NCI-H460 (cell line): ENCODE measurements at regions not wholly inside any gene's neighbourhood (a gene's known extent, or its start where the extent isn't known, plus 50 kb on each side); places are given as distances from the start of the nearest gene placed in this dataset.
"Not testable (repeated sequence)": the region's sequence is repeated elsewhere in the genome, so short reads cannot be mapped to it uniquely, and the experiment has no call there.

ENCODE experiments used
- DNase-seq: peaks from one replicate; pipeline ENCODE4 v3.0.0-alpha.2; 2016; ENCODE audit warnings: low read depth; ENCODE audit errors: extremely low read depth

DNA sequence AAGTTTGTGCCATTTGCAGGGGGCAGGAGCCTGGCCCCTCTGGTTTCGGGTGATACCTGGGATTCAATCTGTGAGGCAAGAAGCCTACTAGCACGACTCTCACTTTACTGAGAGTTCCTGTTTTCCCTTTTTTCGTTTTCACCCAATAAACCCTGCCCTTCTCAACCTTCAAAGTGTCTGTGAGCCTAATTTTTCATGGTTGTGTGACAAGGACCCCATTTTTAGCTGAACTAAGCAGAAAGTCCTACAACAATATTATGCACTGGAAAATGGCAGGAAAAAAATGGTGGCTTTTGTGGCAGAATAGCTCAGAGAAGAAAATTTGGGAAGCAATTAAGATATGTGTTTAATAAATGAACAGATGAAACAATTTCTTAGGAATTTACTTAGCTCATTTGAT lies 432.1 kb downstream of the C12orf50 start:
- no peak for DNase-seq

DNA sequence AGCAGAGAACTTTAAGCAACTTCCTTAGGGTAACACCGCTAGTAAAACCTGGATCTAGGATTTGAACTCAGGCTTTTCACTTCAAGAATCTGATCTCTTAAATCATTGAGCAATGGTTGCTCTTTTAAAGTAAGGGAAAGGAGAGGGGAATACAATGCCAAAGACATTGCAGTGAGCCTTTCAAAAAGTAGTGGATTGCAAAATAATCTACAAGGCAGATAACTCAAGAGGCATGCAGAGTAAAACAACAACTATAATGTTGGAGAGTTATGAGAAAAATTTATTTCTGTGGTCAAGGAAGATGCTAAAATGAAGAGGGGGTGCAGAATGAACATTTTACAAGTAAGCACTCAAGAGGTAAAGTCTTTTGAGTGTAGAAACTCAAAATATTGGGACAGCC lies 432.6 kb downstream of the C12orf50 start:
- DNase-seq = no peak

DNA sequence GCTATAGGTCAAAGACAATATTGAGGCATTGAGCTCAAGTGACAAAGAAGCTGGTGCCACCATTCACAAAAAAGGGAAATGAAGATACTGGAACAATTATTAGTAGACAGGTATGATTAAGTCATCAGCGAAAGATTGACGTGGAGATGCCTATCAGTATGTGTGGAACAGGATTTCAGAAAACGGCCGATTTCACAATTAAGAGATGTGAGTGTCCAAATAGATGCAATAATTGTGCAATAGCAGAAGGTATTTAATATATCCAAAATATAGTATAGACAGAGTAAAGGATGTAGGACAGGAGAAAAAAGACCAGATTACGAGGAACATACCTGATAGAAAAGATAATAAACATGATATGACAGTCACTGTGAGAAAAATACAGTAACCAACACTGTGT lies 433.1 kb downstream of the C12orf50 start:
- DNase-seq = no peak

DNA sequence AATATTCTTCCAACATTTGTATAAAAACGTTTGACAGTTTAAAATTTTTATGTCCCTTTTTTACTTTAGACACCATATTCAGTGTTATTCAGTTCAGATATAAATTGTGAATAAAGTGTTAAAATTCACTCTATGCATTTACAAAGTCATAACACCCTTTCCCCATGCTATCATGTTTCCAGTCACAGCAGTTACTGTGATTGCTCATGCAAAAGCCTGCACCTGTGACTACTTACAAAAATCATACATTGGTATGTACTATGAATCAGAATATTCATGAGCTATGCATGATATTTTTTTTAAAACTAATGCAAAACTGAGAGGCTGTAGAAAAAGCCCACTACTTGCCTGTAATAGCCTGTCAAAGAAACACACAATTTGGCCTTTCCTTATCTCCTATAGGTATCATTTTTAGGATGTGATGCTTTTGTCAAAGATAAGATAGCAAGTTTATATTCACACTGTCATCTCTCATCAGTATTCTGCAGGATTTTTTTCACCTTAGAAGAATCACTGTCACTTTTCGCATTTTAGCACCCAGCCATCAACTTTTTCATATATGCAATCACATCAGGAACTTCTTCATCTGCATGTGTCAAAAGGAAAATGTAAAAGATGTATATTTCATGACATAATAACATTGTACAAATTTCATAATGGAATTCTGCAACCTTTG lies 443.2 kb downstream of the C12orf50 start:
- no peak for DNase-seq

DNA sequence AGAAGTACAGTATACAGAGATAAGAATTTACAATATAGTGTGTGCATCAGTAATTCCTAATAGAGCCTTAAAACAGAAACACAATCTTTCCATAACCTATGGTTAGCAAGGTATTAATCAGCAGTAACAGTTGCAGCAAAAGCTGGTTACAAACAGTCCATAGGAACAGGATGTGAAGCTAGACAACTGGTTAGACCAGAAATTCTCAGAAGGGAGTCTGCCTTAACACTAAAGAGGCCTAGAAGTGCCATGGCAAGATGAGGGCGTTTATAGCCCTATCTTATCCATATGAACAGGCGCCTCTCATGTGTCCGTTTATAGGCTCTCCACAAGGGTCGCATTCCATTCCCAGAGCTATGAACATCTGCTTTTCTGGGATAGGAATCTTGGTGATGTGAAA lies 450.1 kb downstream of the C12orf50 start:
- DNase-seq = not testable (repeated sequence)

DNA sequence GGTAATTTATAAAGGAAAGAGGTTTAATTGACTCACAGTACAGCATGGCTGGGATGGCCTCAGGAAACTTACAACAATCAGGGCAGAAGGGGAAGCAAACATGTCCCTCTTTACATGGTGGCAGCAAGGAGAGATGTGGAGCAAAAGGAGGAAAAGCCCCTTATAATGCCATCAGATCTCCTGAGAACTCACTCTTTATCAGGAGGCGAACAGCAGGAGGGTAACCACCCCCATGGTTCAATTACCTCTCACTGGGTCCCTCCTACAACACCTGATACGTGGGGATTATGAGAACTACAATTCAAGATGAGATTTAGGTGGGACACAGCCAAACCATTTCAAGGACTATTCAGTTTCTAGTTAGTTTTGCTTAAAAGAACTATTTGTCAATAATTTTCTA lies 453.3 kb downstream of the C12orf50 start:
- no peak for DNase-seq

DNA sequence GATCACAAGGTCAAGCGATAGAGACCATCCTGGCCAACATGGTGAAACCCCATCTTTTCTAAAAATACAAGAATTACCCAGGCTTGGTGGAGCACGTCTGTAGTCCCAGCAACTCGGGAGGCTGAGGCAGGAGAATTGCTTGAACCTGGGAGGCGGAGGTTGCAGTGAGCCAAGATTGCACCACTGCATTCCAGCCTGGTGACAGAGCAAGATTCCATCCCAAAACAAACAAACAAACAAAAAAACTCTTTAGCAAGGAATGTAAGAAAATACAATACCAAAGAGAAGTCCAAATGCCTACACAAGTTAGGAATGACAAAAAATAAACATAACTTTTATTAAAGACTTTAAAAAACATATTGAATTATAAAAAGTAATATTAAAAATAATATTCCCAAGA lies 462.3 kb downstream of the C12orf50 start:
- DNase-seq = peak; percentile 18

DNA sequence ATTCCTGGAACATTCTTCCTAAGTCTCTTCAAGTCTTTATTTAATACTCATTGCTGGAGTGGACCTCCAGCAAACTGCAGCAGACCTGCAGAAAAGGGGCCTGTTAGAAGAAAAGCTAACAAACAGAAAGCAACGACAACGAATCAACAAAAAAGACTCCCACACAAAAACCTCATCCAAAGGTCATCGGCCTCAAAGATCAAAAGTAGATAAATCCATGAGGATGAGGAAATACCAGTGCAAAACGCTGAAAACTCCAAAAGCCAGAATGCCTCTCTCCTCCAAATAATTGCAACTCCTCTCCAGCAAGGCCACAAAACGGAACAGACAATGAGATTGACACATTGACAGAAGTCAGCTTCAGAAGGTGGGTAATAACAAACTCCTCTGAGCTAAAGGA lies 472.2 kb downstream of the C12orf50 start:
- DNase-seq = no peak

DNA sequence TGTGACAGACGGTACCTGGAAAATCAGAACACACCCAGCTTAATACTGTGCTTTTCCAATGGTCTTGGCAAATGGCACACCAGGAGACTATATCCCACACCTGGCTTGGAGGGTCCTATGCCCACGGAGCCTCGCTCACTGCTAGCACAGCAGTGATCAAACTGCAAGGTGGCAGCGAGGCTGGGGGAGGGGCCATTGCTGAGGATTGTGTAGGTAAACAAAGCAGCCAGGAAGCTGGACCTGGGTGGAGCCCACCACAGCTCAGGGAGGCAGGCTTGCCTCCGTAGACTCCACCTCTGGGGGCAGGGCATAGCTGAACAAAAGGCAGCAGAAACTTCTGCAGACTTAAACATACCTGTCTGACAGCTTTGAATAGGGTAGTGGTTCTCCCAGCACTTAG lies 498.0 kb downstream of the C12orf50 start:
- DNase-seq = not testable (repeated sequence)

DNA sequence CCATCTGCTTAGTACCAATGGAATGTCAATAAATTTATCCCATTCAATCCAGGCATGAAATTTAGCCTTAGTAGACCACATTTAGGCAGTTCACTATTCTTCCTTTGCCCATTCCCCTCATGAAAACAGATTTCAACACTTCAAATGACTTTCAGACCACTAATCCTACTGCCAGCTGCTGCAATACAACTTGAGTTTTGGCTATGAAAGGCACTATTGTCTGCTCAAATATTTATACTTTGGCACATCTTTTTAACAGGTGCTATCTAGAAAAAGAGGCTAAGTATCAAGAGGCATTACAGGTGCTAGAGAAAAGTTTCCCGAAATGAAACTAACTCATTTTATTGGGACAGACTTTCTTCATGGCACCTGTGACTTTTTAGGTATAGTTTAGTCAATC lies 499.8 kb downstream of the C12orf50 start:
- DNase-seq = no peak

DNA sequence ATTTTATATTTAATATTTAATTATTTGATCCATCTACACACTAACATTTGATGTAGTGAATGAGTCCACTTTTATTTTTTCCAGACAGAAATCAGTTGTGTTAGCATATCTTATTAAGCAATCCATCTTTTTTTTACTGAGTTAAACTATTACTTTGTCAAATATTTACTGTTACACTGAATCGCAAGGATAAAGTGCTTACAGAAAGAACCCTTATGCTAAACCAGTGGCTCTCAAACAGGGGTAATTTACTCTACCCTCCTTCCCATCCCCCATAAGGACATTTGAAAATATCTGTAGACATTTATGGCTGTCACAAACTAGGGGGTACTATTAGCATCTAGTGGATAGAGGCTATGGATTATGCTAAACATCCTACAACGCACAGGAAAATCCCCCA lies 508.2 kb downstream of the C12orf50 start:
- no peak for DNase-seq

DNA sequence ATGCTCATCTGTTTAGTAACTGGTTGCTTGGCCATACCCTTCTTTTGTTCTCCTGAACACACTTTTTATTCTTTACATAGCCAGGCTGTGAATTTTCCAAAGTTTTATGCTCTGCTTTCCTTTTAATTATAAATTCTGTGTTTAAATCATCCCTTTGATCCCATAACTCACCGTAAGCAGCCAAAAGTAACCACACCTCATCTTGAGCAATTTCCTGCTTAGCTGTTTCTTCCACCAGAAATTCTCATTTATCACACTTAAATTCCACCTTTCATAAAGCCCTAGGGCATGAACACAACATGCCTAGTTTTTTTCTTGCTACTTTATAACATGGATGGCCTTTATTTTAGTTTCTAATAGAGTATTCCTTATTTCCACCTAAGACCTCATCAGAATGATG lies 510.7 kb downstream of the C12orf50 start:
- DNase-seq = no peak

DNA sequence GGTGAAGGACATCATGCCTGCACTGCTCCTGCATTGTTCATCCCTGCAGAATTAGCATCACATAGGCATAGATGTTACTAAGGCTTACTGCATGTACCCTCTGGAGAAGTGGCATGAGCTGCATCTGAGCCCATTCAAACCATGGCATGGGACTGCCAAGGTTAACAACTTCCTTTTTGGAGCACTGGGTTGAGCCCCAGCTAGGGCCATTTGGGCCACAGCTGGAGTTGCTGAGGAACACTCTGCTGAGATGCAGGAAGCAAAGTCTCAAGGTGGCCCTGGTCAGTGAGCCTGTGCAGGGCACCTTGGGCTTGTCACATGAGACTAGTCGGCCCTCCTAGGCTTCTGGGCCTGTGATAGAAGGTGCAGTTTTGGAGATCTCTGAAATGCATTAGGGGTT lies 511.2 kb downstream of the C12orf50 start:
- no peak for DNase-seq

DNA sequence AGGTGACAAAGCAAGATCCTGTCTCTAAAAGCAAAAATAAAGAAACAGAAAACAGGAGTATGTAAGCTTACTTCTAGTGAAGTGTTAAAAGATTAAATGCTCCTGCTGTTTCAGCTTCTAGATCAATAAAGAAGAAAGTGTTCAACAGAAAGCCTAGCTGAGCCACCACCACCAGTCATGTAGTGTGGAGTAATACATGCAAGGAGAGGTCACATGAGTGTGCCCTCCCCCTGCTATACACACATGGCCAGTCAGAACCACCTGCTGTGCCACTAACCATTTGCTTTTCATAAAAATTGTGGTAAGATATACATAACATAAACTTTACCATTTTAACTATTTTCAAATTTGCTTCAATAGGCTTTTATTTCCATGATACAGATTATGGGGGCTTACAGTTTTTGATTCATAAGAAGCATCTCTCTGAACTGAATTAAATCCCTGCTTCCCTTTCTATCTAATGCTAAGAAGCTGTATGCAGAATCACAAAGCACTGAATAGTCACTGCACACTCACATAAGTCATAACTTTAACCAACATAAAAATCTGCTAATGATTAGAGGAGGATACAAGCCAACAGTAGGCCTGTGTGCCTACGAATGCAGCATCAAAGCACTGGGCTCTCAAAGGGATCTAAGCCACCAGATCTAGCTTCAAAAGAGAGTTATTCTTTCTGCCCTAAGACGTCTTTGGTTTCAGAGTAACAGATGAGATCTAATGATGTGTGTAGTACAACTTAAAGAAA lies 515.5 kb downstream of the C12orf50 start:
- DNase-seq = no peak

DNA sequence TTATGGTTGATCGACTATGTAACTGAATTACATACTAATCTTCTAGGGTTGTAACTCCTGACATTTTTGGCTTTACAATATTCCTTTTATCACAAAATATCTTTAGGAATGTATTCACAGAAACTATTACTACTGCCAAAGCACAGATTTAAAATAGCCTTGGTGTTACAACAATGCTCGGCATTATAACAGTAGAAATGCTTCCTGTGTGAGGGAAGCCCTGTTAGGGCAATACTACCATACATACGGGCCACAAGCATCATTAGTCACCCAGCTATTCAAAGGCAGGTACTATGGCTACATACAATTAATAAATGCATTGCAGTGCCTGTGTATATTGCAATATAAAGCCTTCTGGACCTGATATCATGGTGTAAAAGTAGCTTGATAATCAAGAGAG lies 517.8 kb downstream of the C12orf50 start:
- no peak for DNase-seq

DNA sequence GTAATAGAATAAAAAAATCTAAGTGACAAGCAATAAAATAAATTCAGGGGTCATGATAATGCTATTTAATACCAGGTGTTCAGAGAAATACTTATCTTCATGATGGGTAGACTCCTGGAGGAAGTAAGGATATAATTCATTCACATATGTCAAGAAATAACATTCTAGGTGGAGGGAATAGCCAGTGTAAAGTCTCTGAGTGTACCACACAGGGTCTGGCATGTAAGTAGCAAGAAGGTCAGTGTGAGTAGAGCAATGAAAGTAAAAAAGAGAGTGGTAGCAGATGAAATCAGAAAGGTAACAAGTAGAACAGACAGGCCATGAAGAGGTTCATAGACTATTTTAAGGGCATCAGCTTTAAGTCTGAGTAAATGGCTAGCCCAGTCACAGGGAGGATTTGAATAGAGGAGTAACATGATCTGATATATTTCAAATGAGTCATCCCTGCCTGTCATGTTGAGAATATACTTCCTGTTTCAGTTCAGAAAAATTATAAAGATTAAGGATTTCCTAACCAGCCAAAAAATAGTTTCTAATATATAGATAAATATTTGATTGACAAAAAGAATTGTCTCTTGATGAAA lies 519.9 kb downstream of the C12orf50 start:
- DNase-seq = peak; percentile 36

DNA sequence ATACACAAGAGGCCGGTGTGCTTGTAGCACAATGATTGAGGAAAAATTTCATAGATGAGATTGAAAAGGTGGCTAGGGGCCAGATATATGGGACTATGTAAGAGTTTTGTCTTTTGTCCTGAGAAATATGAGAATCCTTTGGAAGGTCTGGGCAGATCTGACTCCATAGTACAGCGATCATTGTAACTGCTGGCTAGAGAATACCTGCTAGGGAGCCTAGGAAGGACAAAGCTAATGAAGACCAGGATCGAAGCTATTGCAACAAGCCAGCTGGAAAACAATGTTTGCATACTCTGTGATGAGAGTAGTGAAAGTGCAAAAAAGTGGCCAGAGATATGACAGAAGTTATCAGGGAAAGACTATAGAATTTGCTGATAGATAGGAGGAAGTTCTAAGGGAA lies 537.6 kb downstream of the C12orf50 start:
- DNase-seq = no peak

DNA sequence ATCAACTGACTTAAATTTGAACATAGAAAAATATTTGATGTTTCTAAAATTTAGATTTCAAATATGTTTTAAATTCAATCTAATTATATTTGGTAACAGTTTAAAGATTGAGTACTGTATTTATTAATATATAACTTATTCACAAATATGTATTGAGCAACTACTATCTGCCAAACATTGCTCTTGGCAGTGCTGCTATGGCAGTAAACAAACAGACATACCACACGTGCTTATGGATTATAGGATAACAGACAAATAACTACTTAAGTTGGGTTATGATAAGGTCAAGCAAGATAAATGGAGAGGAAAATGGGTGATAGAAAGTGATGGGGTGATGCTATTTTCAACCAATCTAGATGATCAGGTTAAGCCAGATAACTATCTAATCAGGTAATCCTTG lies 538.1 kb downstream of the C12orf50 start:
- no peak for DNase-seq

DNA sequence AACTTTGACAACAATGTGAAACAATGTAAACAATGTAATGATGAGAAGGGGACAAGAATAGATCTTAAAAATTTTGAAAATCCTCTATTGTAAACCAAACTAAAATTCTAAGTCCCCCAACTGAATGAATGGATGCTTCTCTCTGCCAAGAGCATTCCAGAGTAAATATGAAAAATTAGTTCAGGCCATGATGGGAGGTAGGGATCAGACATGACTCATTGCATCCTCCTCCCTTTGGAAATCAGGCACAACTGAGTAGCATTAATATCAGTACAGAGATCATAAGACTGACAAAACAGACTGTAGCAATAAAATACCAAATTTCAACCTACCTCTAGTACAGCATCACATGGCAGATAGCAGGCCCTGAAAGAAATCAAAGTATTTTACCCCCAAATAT lies 559.9 kb downstream of the C12orf50 start:
- DNase-seq = no peak

DNA sequence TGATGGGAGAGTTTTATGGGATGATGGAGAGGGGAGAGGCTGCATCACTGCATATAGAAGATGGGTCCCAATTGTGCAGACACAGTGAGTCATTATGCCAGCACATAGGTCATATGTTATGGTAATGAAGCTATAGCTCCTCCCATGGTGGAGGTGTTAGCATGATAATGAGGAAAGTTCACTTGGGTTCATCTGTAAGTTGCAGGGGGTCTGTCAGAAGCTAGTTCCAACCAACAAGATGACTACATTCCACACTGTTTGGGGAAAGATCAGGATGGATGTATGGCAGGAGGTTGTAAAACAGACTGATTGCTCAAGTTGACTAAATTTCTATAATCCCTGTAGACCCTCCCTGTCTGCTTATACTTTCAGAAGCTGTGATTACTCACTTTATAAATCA lies 561.3 kb downstream of the C12orf50 start:
- no peak for DNase-seq

DNA sequence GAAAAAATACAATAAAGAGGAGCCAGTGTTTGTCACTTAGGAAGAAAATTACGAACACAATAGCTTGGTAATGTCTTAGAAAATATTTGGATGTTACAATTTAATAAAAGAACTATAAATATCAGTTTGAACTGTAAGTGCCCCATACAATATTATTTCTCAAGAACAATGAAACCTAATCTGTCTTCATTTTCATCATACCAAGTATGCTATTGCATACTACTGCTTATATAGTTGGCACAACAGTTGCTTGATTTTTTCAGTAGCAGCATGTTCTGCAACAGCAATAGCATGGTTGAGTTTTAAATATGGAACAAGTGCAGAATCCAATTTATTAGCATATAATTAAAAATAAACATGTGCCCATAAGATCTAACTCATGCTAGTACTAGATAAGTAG lies 564.6 kb downstream of the C12orf50 start:
- no peak for DNase-seq

DNA sequence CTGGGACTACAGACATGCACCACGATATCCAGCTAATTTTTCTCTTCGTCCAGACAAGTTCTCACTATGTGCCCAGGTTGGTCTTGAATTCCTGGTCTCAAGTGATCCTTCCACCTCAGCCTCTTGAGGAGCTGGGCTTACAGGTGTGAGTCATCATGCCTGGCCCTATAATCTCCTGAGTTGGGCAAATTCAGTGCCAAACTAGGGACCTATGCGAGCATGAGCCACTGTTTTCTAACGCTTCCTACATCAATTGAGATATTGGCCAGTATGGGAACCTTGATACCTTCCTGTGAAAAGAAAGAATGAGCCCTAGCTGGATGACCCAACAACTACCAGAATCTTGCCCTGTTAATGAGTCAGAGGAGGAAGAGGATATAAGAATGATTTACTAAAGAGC lies 585.2 kb downstream of the C12orf50 start:
- no peak for DNase-seq
